Type B pancreatic cell (in vitro differentiated cells): ENCODE measurements at regions not wholly inside any gene's neighbourhood (a gene's known extent, or its start where the extent isn't known, plus 50 kb on each side); places are given as distances from the start of the nearest gene placed in this dataset.

Experiments
- DNase-seq: peaks from one replicate; pipeline ENCODE4 v3.0.0; 2021; ENCODE audit warnings: mixed read lengths; ENCODE audit not compliant: unreplicated experiment; ENCODE audit errors: extremely low spot score
- H3K27ac Mint-ChIP-seq: 2 replicates; pipeline ENCODE4 v1.8.0; 2021; ENCODE audit warnings: mild to moderate bottlenecking, mixed read lengths
- H3K27me3 Mint-ChIP-seq: 2 replicates; pipeline ENCODE4 v1.8.0; 2021; ENCODE audit warnings: mixed read lengths
- H3K36me3 Mint-ChIP-seq: 2 replicates; pipeline ENCODE4 v1.8.0; 2021; ENCODE audit warnings: mixed read lengths
- H3K4me1 Mint-ChIP-seq: one replicate; pipeline ENCODE4 v1.8.0; 2021; ENCODE audit warnings: mixed read lengths; ENCODE audit not compliant: unreplicated experiment
- H3K4me3 Mint-ChIP-seq: 2 replicates; pipeline ENCODE4 v1.8.0; 2021; ENCODE audit warnings: mild to moderate bottlenecking, mixed read lengths
- H3K9me3 Mint-ChIP-seq: 2 replicates; pipeline ENCODE4 v1.8.0; 2021; ENCODE audit warnings: mixed read lengths
- CTCF ChIP-seq: fragments of 200-600 bp; sonication (generic); conservative IDR thresholded peaks from 2 replicates; pipeline ENCODE4 v1.5.0; 2021; ENCODE audit warnings: antibody characterized with exemption, mild to moderate bottlenecking

- H3K27me3 Mint-ChIP-seq, result peaks cover 12% of the 10 kb centered on the region
- TF ChIP-seq CTCF, result no peak
- peaks cover 5% of the 10 kb centered on the region for H3K4me1 Mint-ChIP-seq
- H3K9me3 Mint-ChIP-seq, result no peaks in the 10 kb centered on the region
- no peak overlapping the region for H3K4me3 Mint-ChIP-seq
- DNase-seq, result peak; percentile 29
- no peaks in the 10 kb centered on the region for H3K36me3 Mint-ChIP-seq
- no peak overlapping the region for H3K27ac Mint-ChIP-seq
These were observed 67.2 kb upstream of the HDAC4 start for GRCh38 chr2:239467956-239468490.

GRCh38 chr2:239467281-239467955 is 66.6 kb upstream of the HDAC4 start:
- Mint-ChIP-seq H3K27me3 (peaks cover 6% of the 10 kb centered on the region), H3K4me1 (peaks cover 5% of the 10 kb centered on the region), H3K9me3 (no peaks in the 10 kb centered on the region), H3K36me3 (no peaks in the 10 kb centered on the region), H3K4me3 (no peak overlapping the region), H3K27ac (no peak overlapping the region)
- no peak for TF ChIP-seq CTCF
- peak; percentile 34 for DNase-seq

- Mint-ChIP-seq H3K27ac (no peak overlapping the region), H3K36me3 (no peaks in the 10 kb centered on the region)
These were observed 66.0 kb upstream of the HDAC4 start for GRCh38 chr2:239466755-239467271.

GRCh38 chr2:239466061-239466754 is 65.4 kb upstream of the HDAC4 start:
- TF ChIP-seq CTCF, result no peak
- H3K36me3 Mint-ChIP-seq, result no peaks in the 10 kb centered on the region
- peak; percentile 53 for DNase-seq
- peaks cover 5% of the 10 kb centered on the region for H3K4me1 Mint-ChIP-seq
- H3K27ac Mint-ChIP-seq, result no peak overlapping the region
- no peak overlapping the region for H3K4me3 Mint-ChIP-seq
- H3K27me3 Mint-ChIP-seq, result no peaks in the 10 kb centered on the region
- no peaks in the 10 kb centered on the region for H3K9me3 Mint-ChIP-seq

More at GRCh38 chr2:239466755-239467271, 66.0 kb upstream of the HDAC4 start:
- Mint-ChIP-seq H3K4me1 (peaks cover 5% of the 10 kb centered on the region), H3K27me3 (peaks cover under 1% of the 10 kb centered on the region), H3K4me3 (no peak overlapping the region), H3K9me3 (no peaks in the 10 kb centered on the region)
- no peak for TF ChIP-seq CTCF
- DNase-seq, result peak; percentile 64

- TF ChIP-seq CTCF, result no peak
- H3K4me3 Mint-ChIP-seq, result no peak overlapping the region
- H3K27me3 Mint-ChIP-seq, result no peaks in the 10 kb centered on the region
- no peaks in the 10 kb centered on the region for H3K36me3 Mint-ChIP-seq
- H3K9me3 Mint-ChIP-seq, result no peaks in the 10 kb centered on the region
- DNase-seq, result peak; percentile 64
- H3K27ac Mint-ChIP-seq, result no peak overlapping the region
- H3K4me1 Mint-ChIP-seq, result peaks cover 5% of the 10 kb centered on the region
These were observed 64.5 kb upstream of the HDAC4 start for GRCh38 chr2:239465017-239466001.
